ENCODE measurements at regions not wholly inside any gene's neighbourhood (a gene's known extent, or its start where the extent isn't known, plus 50 kb on each side); places are given as distances from the start of the nearest gene placed in this dataset.

GRCh38 chr3:82001276-82001923 lies 240.0 kb upstream of the GBE1 start:
- ATAC-seq (ENCODE audit: low read depth), result no peak
- H3K4me3 ChIP-seq (ENCODE audit: severe bottlenecking), result no peak overlapping the region
- no peaks in the 10 kb centered on the region for H3K36me3 ChIP-seq (ENCODE audit: low read depth)
- no peak for DNase-seq (ENCODE audit: low spot score)
- H3K4me1 ChIP-seq (ENCODE audit: insufficient read depth, poor library complexity, severe bottlenecking), result no peaks in the 10 kb centered on the region
- H3K27me3 ChIP-seq (ENCODE audit: insufficient read depth, poor library complexity, severe bottlenecking), result no peaks in the 10 kb centered on the region
- H3K9me3 ChIP-seq (ENCODE audit: severe bottlenecking), result no peaks in the 10 kb centered on the region
- no peak for TF ChIP-seq CTCF (IDR thresholded peaks at IDR 0.05; ENCODE audit: poor library complexity, severe bottlenecking)
- H3K27ac ChIP-seq (ENCODE audit: poor library complexity, severe bottlenecking), result no peak overlapping the region

GRCh38 chr3:82000773-82001172 lies 239.3 kb upstream of the GBE1 start:
- no peak overlapping the region for H3K4me3 ChIP-seq (ENCODE audit: severe bottlenecking)

GRCh38 chr3:82000350-82000749 lies 238.9 kb upstream of the GBE1 start:
- Histone ChIP-seq H3K27me3 (ENCODE audit: insufficient read depth, poor library complexity, severe bottlenecking) (no peaks in the 10 kb centered on the region), H3K4me3 (ENCODE audit: severe bottlenecking) (no peak overlapping the region), H3K4me1 (ENCODE audit: insufficient read depth, poor library complexity, severe bottlenecking) (no peaks in the 10 kb centered on the region), H3K36me3 (ENCODE audit: low read depth) (no peaks in the 10 kb centered on the region), H3K9me3 (ENCODE audit: severe bottlenecking) (no peaks in the 10 kb centered on the region), H3K27ac (ENCODE audit: poor library complexity, severe bottlenecking) (no peak overlapping the region)
- TF ChIP-seq CTCF (IDR thresholded peaks at IDR 0.05; ENCODE audit: poor library complexity, severe bottlenecking), result no peak
- ATAC-seq (ENCODE audit: low read depth), result no peak
- no peak for DNase-seq (ENCODE audit: low spot score)

More at GRCh38 chr3:82000773-82001172, 239.3 kb upstream of the GBE1 start:
- DNase-seq (ENCODE audit: low spot score), result no peak
- Histone ChIP-seq H3K27me3 (ENCODE audit: insufficient read depth, poor library complexity, severe bottlenecking) (no peaks in the 10 kb centered on the region), H3K4me1 (ENCODE audit: insufficient read depth, poor library complexity, severe bottlenecking) (no peaks in the 10 kb centered on the region), H3K9me3 (ENCODE audit: severe bottlenecking) (no peaks in the 10 kb centered on the region), H3K27ac (ENCODE audit: poor library complexity, severe bottlenecking) (no peak overlapping the region), H3K36me3 (ENCODE audit: low read depth) (no peaks in the 10 kb centered on the region)
- ATAC-seq (ENCODE audit: low read depth), result no peak
- no peak for TF ChIP-seq CTCF (IDR thresholded peaks at IDR 0.05; ENCODE audit: poor library complexity, severe bottlenecking)

GRCh38 chr3:81998907-81999306 lies 237.5 kb upstream of the GBE1 start:
- H3K27me3 ChIP-seq (ENCODE audit: insufficient read depth, poor library complexity, severe bottlenecking), result no peaks in the 10 kb centered on the region
- ATAC-seq (ENCODE audit: low read depth) (no peak), DNase-seq (ENCODE audit: low spot score) (no peak)
- no peaks in the 10 kb centered on the region for H3K36me3 ChIP-seq (ENCODE audit: low read depth)
- no peak for TF ChIP-seq CTCF (IDR thresholded peaks at IDR 0.05; ENCODE audit: poor library complexity, severe bottlenecking)
- H3K4me3 ChIP-seq (ENCODE audit: severe bottlenecking), result no peak overlapping the region
- H3K27ac ChIP-seq (ENCODE audit: poor library complexity, severe bottlenecking), result no peak overlapping the region
- no peaks in the 10 kb centered on the region for H3K9me3 ChIP-seq (ENCODE audit: severe bottlenecking)
- no peaks in the 10 kb centered on the region for H3K4me1 ChIP-seq (ENCODE audit: insufficient read depth, poor library complexity, severe bottlenecking)

GRCh38 chr3:81998139-81998755 lies 236.8 kb upstream of the GBE1 start:
- H3K27me3 ChIP-seq (ENCODE audit: insufficient read depth, poor library complexity, severe bottlenecking), result no peaks in the 10 kb centered on the region
- H3K9me3 ChIP-seq (ENCODE audit: severe bottlenecking), result no peaks in the 10 kb centered on the region
- DNase-seq (ENCODE audit: low spot score) (no peak), ATAC-seq (ENCODE audit: low read depth) (no peak)
- H3K36me3 ChIP-seq (ENCODE audit: low read depth), result no peaks in the 10 kb centered on the region
- H3K27ac ChIP-seq (ENCODE audit: poor library complexity, severe bottlenecking), result no peak overlapping the region
- no peak overlapping the region for H3K4me3 ChIP-seq (ENCODE audit: severe bottlenecking)
- H3K4me1 ChIP-seq (ENCODE audit: insufficient read depth, poor library complexity, severe bottlenecking), result no peaks in the 10 kb centered on the region
- no peak for TF ChIP-seq CTCF (IDR thresholded peaks at IDR 0.05; ENCODE audit: poor library complexity, severe bottlenecking)
